NCI-H1417 treated with DMSO at 0.1 percent for 48 hours (cell line): ENCODE measurements at regions not wholly inside any gene's neighbourhood (a gene's known extent, or its start where the extent isn't known, plus 50 kb on each side); places are given as distances from the start of the nearest gene placed in this dataset.
"Not testable (repeated sequence)": the region's sequence is repeated elsewhere in the genome, so short reads cannot be mapped to it uniquely, and the experiment has no call there.

Source experiments
- DNase-seq: peaks from one replicate; lab custom pipeline; 2025; lab: John Stamatoyannopoulos, UW

- no peak for DNase-seq
Measured at GRCh38 chr9:103068753-103069152, 73.6 kb downstream of the CYLC2 start.

GRCh38 chr9:103078581-103078980 is 83.4 kb downstream of the CYLC2 start:
- no peak for DNase-seq

GRCh38 chr9:103082494-103082893 is 87.4 kb downstream of the CYLC2 start:
- DNase-seq = no peak

GRCh38 chr9:103089357-103089756 is 94.2 kb downstream of the CYLC2 start:
- no peak for DNase-seq

GRCh38 chr9:103104101-103104500 is 109.0 kb downstream of the CYLC2 start:
- no peak for DNase-seq

- DNase-seq = no peak
Measured at GRCh38 chr9:103116246-103116645, 121.1 kb downstream of the CYLC2 start.

GRCh38 chr9:103126494-103126893 is 131.4 kb downstream of the CYLC2 start:
- DNase-seq = no peak

GRCh38 chr9:103139891-103140290 is 144.8 kb downstream of the CYLC2 start:
- DNase-seq = no peak

GRCh38 chr9:103152473-103152872 is 157.3 kb downstream of the CYLC2 start:
- no peak for DNase-seq

GRCh38 chr9:103167530-103167929 is 172.4 kb downstream of the CYLC2 start:
- no peak for DNase-seq

- no peak for DNase-seq
Measured at GRCh38 chr9:103168254-103168653, 173.1 kb downstream of the CYLC2 start.

- no peak for DNase-seq
Measured at GRCh38 chr9:103169798-103170197, 174.7 kb downstream of the CYLC2 start.

- DNase-seq = peak; percentile 93
Measured at GRCh38 chr9:103183701-103184171, 188.6 kb downstream of the CYLC2 start.

GRCh38 chr9:103186959-103187358 is 191.8 kb downstream of the CYLC2 start:
- no peak for DNase-seq

GRCh38 chr9:103188781-103189350 is 193.7 kb downstream of the CYLC2 start:
- DNase-seq = no peak

GRCh38 chr9:103193992-103194391 is 198.9 kb downstream of the CYLC2 start:
- no peak for DNase-seq

- no peak for DNase-seq
Measured at GRCh38 chr9:103203172-103203571, 208.0 kb downstream of the CYLC2 start.

- not testable (repeated sequence) for DNase-seq
Measured at GRCh38 chr9:103205881-103206585, 210.9 kb downstream of the CYLC2 start.

- DNase-seq = no peak
Measured at GRCh38 chr9:103210607-103211006, 215.5 kb downstream of the CYLC2 start.

- DNase-seq = no peak
Measured at GRCh38 chr9:103215197-103215596, 220.1 kb downstream of the CYLC2 start.

GRCh38 chr9:103225702-103226646 is 230.8 kb downstream of the CYLC2 start:
- DNase-seq = no peak

- no peak for DNase-seq
Measured at GRCh38 chr9:103226647-103227013, 231.5 kb downstream of the CYLC2 start.
